HCT116 (cell line): ENCODE measurements at regions not wholly inside any gene's neighbourhood (a gene's known extent, or its start where the extent isn't known, plus 50 kb on each side); places are given as distances from the start of the nearest gene placed in this dataset.

Source experiments
- ATAC-seq: fragments of 200-7000 bp; cut with Tn5 transposase; 2 replicates; pipeline ENCODE4 v1.9.1; 2020; ENCODE audit warnings: mild to moderate bottlenecking, moderate library complexity
- BruUV-seq: library from RNA; stranded (reverse); fragments of 400-500 nt; replicated peaks from 2 replicates; lab custom pipeline; 2021; lab: Mats Ljungman, UMichigan
- CTCF ChIA-PET: fragments of 300-600 bp; sonication (Branson Sonifier 250); formaldehyde crosslinking; loops from one replicate; lab custom pipeline; 2021; ENCODE audit warnings: antibody characterized with exemption; lab: Charles Lee
- POLR2A ChIA-PET: fragments of 300-600, 350-600 bp; sonication (Branson Sonifier 250); formaldehyde crosslinking; loops from one replicate; lab custom pipeline; 2021; ENCODE audit warnings: antibody characterized with exemption; lab: Charles Lee
- RAD21 ChIA-PET, 2 experiments: fragments of 300-600 bp; sonication (Branson Sonifier 250); formaldehyde crosslinking; loops; one replicate each; lab custom pipeline; 2023; ENCODE audit warnings: low total read pairs in 2 of 2; ENCODE audit not compliant: uncharacterized antibody in 2 of 2, unreplicated experiment in 2 of 2, low non-redundant PET in 1 of 2; lab: Charles Lee
- DNase-seq: peaks from one replicate; pipeline ENCODE4 v3.0.0-alpha.2; 2010; ENCODE audit warnings: low read depth, low spot score
- H2AFZ ChIP-seq: fragments of 200-600 bp; shearing (Covaris generic), sonication (generic); 2 replicates; pipeline ENCODE4 v1.6.1; 2017; ENCODE audit warnings: low read depth, mixed run types, mixed read lengths, antibody characterized with exemption, low read length; ENCODE audit not compliant: poor library complexity, severe bottlenecking
- H3K27ac ChIP-seq: 2 replicates; pipeline ENCODE4 v1.5.1; 2012; ENCODE audit warnings: low read depth, low read length
- H3K27me3 ChIP-seq: fragments of 200-600 bp; sonication (generic); 2 replicates; pipeline ENCODE4 v1.6.1; 2016; ENCODE audit warnings: mixed run types, low read length, mixed read lengths; ENCODE audit not compliant: insufficient read depth
- H3K36me3 ChIP-seq, 2 experiments: fragments of 200-500 bp in 1 of 2; fragments of 200-600 bp in 1 of 2; sonication (Bioruptor generic) in 1 of 2; sonication (generic) in 1 of 2; 2 replicates each; pipeline versions ENCODE4 v1.5.1 to v1.6.1; 2014 to 2016; ENCODE audit warnings: low read length in 2 of 2, inconsistent platforms in 1 of 2, mixed read lengths in 1 of 2, mixed run types in 1 of 2; ENCODE audit not compliant: insufficient read depth in 2 of 2, control insufficient read depth in 1 of 2
- H3K4me1 ChIP-seq, 2 experiments: fragments of 200-600 bp in 1 of 2; sonication (generic) in 1 of 2; 2 replicates each; pipeline versions ENCODE4 v1.5.1 to v1.6.1; 2012 to 2017; ENCODE audit warnings: low read length in 2 of 2, inconsistent platforms in 1 of 2, mild to moderate bottlenecking in 1 of 2, mixed read lengths in 1 of 2, mixed run types in 1 of 2, moderate library complexity in 1 of 2; ENCODE audit not compliant: insufficient read depth in 2 of 2, control insufficient read depth in 1 of 2
- H3K4me2 ChIP-seq: fragments of 200-600 bp; sonication (generic); 2 replicates; pipeline ENCODE4 v1.6.1; 2017; ENCODE audit warnings: mixed run types, low read length, mixed read lengths
- H3K4me3 ChIP-seq, 2 experiments: fragments of 200-600 bp in 1 of 2; sonication (generic) in 1 of 2; replicated peaks in 1 of 2; 2 replicates each; pipeline ENCODE4 v1.5.1; 2011 to 2016; ENCODE audit warnings: low read length in 2 of 2, control low read depth in 1 of 2, low read depth in 1 of 2, mild to moderate bottlenecking in 1 of 2, mixed read lengths in 1 of 2, mixed run types in 1 of 2
- H3K79me2 ChIP-seq: fragments of 200-600 bp; sonication (generic); 2 replicates; pipeline ENCODE4 v1.6.1; 2017; ENCODE audit warnings: mild to moderate bottlenecking, mixed run types, low read length, moderate library complexity, mixed read lengths; ENCODE audit not compliant: insufficient read depth
- H3K9ac ChIP-seq: fragments of 200-600 bp; sonication (generic); 2 replicates; pipeline ENCODE4 v1.6.1; 2016; ENCODE audit warnings: low read length, mixed read lengths
- H3K9me2 ChIP-seq: fragments of 200-600 bp; sonication (generic), shearing (Covaris generic); 2 replicates; pipeline ENCODE4 v1.6.1; 2017; ENCODE audit warnings: mixed run types, mild to moderate bottlenecking, moderate library complexity; ENCODE audit not compliant: insufficient read depth
- H3K9me3 ChIP-seq, 2 experiments: fragments of 200-500 bp in 1 of 2; fragments of 200-600 bp in 1 of 2; sonication (Bioruptor generic) in 1 of 2; sonication (generic) in 1 of 2; 2 replicates each; pipeline ENCODE4 v1.6.1; 2014 to 2017; ENCODE audit warnings: low read length in 2 of 2, mixed read lengths in 2 of 2, inconsistent platforms in 1 of 2, low read depth in 1 of 2, mild to moderate bottlenecking in 1 of 2, mixed run types in 1 of 2, moderate library complexity in 1 of 2; ENCODE audit not compliant: control insufficient read depth in 1 of 2, insufficient read depth in 1 of 2
- H4K20me1 ChIP-seq: fragments of 200-600 bp; sonication (generic), shearing (Covaris generic); 2 replicates; pipeline ENCODE4 v1.6.1; 2017; ENCODE audit warnings: mixed run types, mild to moderate bottlenecking, moderate library complexity; ENCODE audit not compliant: insufficient read depth
- ATF3 ChIP-seq: IDR thresholded peaks from 2 replicates; pipeline ENCODE4 v1.6.1; 2012
- CBX3 ChIP-seq: IDR thresholded peaks from 2 replicates; pipeline ENCODE4 v1.6.1; 2012; ENCODE audit warnings: low read depth
- CEBPB ChIP-seq: IDR thresholded peaks from 2 replicates; pipeline ENCODE4 v1.6.1; 2012; ENCODE audit warnings: low read depth
- CTCF ChIP-seq, 3 experiments: fragments of 200-600 bp in 1 of 3; sonication (generic) in 1 of 3; IDR thresholded peaks in 2 of 3; conservative IDR thresholded peaks in 1 of 3; 2 replicates each; pipeline ENCODE4 v1.5.1; 2012 to 2017; ENCODE audit warnings: low read depth in 2 of 3, low read length in 2 of 3, antibody characterized with exemption in 1 of 3, borderline replicate concordance in 1 of 3, control low read depth in 1 of 3, mild to moderate bottlenecking in 1 of 3, mixed read lengths in 1 of 3, mixed run types in 1 of 3, moderate library complexity in 1 of 3; ENCODE audit not compliant: insufficient read depth in 1 of 3
- ELF1 ChIP-seq: IDR thresholded peaks from 2 replicates; pipeline ENCODE4 v1.6.1; 2012; ENCODE audit warnings: low read depth, borderline replicate concordance
- EZH2phosphoT487 ChIP-seq: fragments of 200-600 bp; IDR thresholded peaks from 2 replicates; pipeline ENCODE4 v1.6.1; 2018; ENCODE audit warnings: antibody characterized with exemption, borderline replicate concordance
- POLR2AphosphoS5 ChIP-seq: IDR thresholded peaks from 2 replicates; pipeline ENCODE4 v1.6.1; 2011; ENCODE audit warnings: mild to moderate bottlenecking, low read depth, low read length, moderate library complexity
- RAD21 ChIP-seq: IDR thresholded peaks from 2 replicates; pipeline ENCODE4 v1.6.1; 2012; ENCODE audit warnings: low read depth, mild to moderate bottlenecking
- REST ChIP-seq: IDR thresholded peaks from 2 replicates; pipeline ENCODE4 v1.6.1; 2012; ENCODE audit warnings: low read depth
- SIN3A ChIP-seq: IDR thresholded peaks from 2 replicates; pipeline ENCODE4 v1.6.1; 2012; ENCODE audit warnings: low read depth
- SRF ChIP-seq: IDR thresholded peaks from 2 replicates; pipeline ENCODE4 v1.6.1; 2012; ENCODE audit warnings: low read depth
- ZBTB33 ChIP-seq: IDR thresholded peaks from 2 replicates; pipeline ENCODE4 v1.6.1; 2011; ENCODE audit warnings: mild to moderate bottlenecking, low read length, moderate library complexity; ENCODE audit not compliant: insufficient replicate concordance; ENCODE audit errors: extremely low read depth
- intact Hi-C: fragments of 100-400 bp; cut with micrococcal nuclease; formaldehyde crosslinking; loops from 2 replicates; pipeline ENCODE4 v1.10.0; 2022

- CTCF ChIA-PET: no interaction called here
- POLR2A ChIA-PET: no interaction called here
- H3K79me2 ChIP-seq: no peaks in the 10 kb centered on the region
- peaks cover 11 to 12% of the 10 kb centered on the region in 2 experiments; a peak in 3 of 4 replicates for H3K4me1 ChIP-seq
- no peak overlapping the region for H3K4me2 ChIP-seq
- H3K9ac ChIP-seq: no peak overlapping the region
- intact Hi-C loops: no loop called here
- no TSS peak for BruUV-seq
- no peak for ATAC-seq
- no peak for DNase-seq
- H3K27ac ChIP-seq: no peak overlapping the region
- H3K27me3 ChIP-seq: no peaks in the 10 kb centered on the region
- no peak for TF ChIP-seq CBX3
- no peak for TF ChIP-seq EZH2phosphoT487
- no peak for TF ChIP-seq CTCF (IDR thresholded peaks at IDR 0.05 in 2 of 3, conservative IDR thresholded peaks at IDR 0.05 in 1 of 3; ENCODE audit: borderline replicate concordance in 1 of 3, insufficient read depth in 1 of 3, low read depth in 2 of 3, low read length in 2 of 3)
- no peak for TF ChIP-seq ELF1
- TF ChIP-seq RAD21: no peak
- TF ChIP-seq POLR2AphosphoS5: no peak
- no peak for TF ChIP-seq SRF
- no peak overlapping the region for H2AFZ ChIP-seq
- H3K4me3 ChIP-seq: no peak overlapping the region
- no peaks in the 10 kb centered on the region for H4K20me1 ChIP-seq
- RAD21 ChIA-PET: no interaction called here
- H3K9me2 ChIP-seq: no peaks in the 10 kb centered on the region; the same call in 1 of the 2 replicates
- no peaks in the 10 kb centered on the region for H3K9me3 ChIP-seq
- H3K36me3 ChIP-seq: no peaks in the 10 kb centered on the region
These were observed 65.7 kb upstream of the FLT1 start for GRCh38 chr13:28560612-28561011.

- no peak overlapping the region for H3K4me2 ChIP-seq
- RAD21 ChIA-PET: no interaction called here
- BruUV-seq: no TSS peak
- H3K9me2 ChIP-seq: no peaks in the 10 kb centered on the region; the same call in 1 of the 2 replicates
- POLR2A ChIA-PET: no interaction called here
- H3K79me2 ChIP-seq: no peaks in the 10 kb centered on the region
- no peak overlapping the region for H3K4me3 ChIP-seq
- no peak for DNase-seq
- H3K27me3 ChIP-seq: no peaks in the 10 kb centered on the region
- no peak overlapping the region for H3K9ac ChIP-seq
- intact Hi-C loops: no loop called here
- peaks cover 11 to 12% of the 10 kb centered on the region in 2 experiments; a peak in 3 of 4 replicates for H3K4me1 ChIP-seq
- CTCF ChIA-PET: no interaction called here
- H3K9me3 ChIP-seq: no peaks in the 10 kb centered on the region
- H2AFZ ChIP-seq: no peak overlapping the region
- H3K27ac ChIP-seq: no peak overlapping the region
- no peak for ATAC-seq
- no peaks in the 10 kb centered on the region for H4K20me1 ChIP-seq
- H3K36me3 ChIP-seq: no peaks in the 10 kb centered on the region
- TF ChIP-seq REST: no peak
- no peak for TF ChIP-seq EZH2phosphoT487
- no peak for TF ChIP-seq CEBPB
- no peak for TF ChIP-seq SIN3A
- no peak for TF ChIP-seq ATF3
- TF ChIP-seq ZBTB33: no peak
These were observed 64.8 kb upstream of the FLT1 start for GRCh38 chr13:28559636-28560259.
